ENCODE measurements at regions not wholly inside any gene's neighbourhood (a gene's known extent, or its start where the extent isn't known, plus 50 kb on each side); places are given as distances from the start of the nearest gene placed in this dataset.

DNA sequence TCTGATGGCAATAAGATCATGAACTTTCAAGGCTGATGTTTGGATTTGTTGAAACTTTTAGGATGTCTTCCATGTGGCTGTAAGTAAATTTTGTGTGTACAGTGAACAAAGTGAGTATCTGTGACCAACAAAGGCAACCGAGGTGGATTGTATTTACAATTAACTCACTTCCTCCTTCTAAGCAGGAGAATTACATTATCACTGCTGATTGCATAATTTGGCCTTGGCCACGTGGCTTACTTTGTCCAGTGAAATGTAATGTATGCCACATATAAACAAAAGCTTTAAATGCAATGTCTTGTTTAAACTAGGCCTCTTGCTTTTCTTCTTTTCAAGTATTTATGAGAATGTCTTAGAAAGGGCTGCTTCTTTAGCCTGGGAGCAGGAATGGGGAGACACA is 66.3 kb upstream of the MAD2L1 start:
- H3K4me3 ChIP-seq (ENCODE audit: low read length) = no peak overlapping the region
- H2BK5ac ChIP-seq (ENCODE audit: low read length) = no peak overlapping the region
- H3K4me2 ChIP-seq (ENCODE audit: low read length) = no peak overlapping the region
- H2BK120ac ChIP-seq (ENCODE audit: low read depth, low read length) = no peak overlapping the region
- no peak overlapping the region for H3K9ac ChIP-seq (ENCODE audit: low read length)
- no peaks in the 10 kb centered on the region for H3K79me1 ChIP-seq (ENCODE audit: low read length)
- H3K23ac ChIP-seq (ENCODE audit: low read length) = no peak overlapping the region
- no peak overlapping the region for H2BK15ac ChIP-seq (replicated peaks; ENCODE audit: low read depth)
- no peak overlapping the region for H4K5ac ChIP-seq (ENCODE audit: low read length)
- H3K4ac ChIP-seq (ENCODE audit: low read depth, low read length) = no peak overlapping the region
- H2AK5ac ChIP-seq (ENCODE audit: low read length) = no peak overlapping the region
- no CpG with 5 or more reads among the region's 2 CpGs for WGBS (ENCODE audit: extremely low coverage, insufficient coverage, low lambda C conversion rate)
- no peak overlapping the region for H3K27ac ChIP-seq (ENCODE audit: low read depth, low read length)
- no peak overlapping the region for H4K8ac ChIP-seq (ENCODE audit: low read depth, low read length)
- H3K79me2 ChIP-seq (ENCODE audit: control insufficient read depth, insufficient read depth, low read length) = no peaks in the 10 kb centered on the region
- H3K18ac ChIP-seq (ENCODE audit: low read length) = no peak overlapping the region
- H3K27me3 ChIP-seq (ENCODE audit: insufficient read depth, low read length, poor library complexity) = no peaks in the 10 kb centered on the region
- no peak for DNase-seq
- H3K36me3 ChIP-seq (ENCODE audit: control insufficient read depth, insufficient read depth, low read length) = no peaks in the 10 kb centered on the region
- H3K4me1 ChIP-seq (ENCODE audit: control insufficient read depth, low read depth, low read length) = no peaks in the 10 kb centered on the region
- H3K56ac ChIP-seq (ENCODE audit: low read length) = no peak overlapping the region

DNA sequence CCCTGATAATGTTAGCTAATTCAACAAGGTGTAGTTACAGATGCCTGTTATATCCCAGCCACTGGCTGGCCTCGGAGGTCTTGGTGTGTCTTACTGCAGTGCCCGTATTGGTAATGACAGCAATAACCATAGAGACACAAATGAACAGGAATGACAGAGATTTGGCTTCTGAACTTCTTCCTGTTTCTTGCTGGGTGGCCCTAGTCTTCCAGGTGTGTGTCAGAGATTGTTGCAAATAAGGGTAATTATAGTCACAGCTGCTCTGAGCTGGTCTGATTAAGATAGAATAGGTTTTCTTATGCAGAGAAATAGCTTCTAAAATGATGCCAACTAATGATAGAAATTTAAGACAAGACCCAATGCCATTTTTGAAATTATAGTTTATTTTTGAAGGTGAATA is 64.1 kb upstream of the MAD2L1 start:
- Histone ChIP-seq H3K79me2 (ENCODE audit: control insufficient read depth, insufficient read depth, low read length) (no peaks in the 10 kb centered on the region), H3K79me1 (ENCODE audit: low read length) (no peaks in the 10 kb centered on the region), H3K27ac (ENCODE audit: low read depth, low read length) (no peak overlapping the region), H3K4me2 (ENCODE audit: low read length) (no peak overlapping the region), H3K4me3 (ENCODE audit: low read length) (no peak overlapping the region), H4K5ac (ENCODE audit: low read length) (no peak overlapping the region), H3K4me1 (ENCODE audit: control insufficient read depth, low read depth, low read length) (no peaks in the 10 kb centered on the region), H3K27me3 (ENCODE audit: insufficient read depth, low read length, poor library complexity) (no peaks in the 10 kb centered on the region), H2AK5ac (ENCODE audit: low read length) (no peak overlapping the region), H3K36me3 (ENCODE audit: control insufficient read depth, insufficient read depth, low read length) (no peaks in the 10 kb centered on the region), H3K4ac (ENCODE audit: low read depth, low read length) (no peak overlapping the region), H2BK15ac (replicated peaks; ENCODE audit: low read depth) (no peak overlapping the region), H2BK120ac (ENCODE audit: low read depth, low read length) (no peak overlapping the region), H4K8ac (ENCODE audit: low read depth, low read length) (no peak overlapping the region), H3K9ac (ENCODE audit: low read length) (no peak overlapping the region), H3K23ac (ENCODE audit: low read length) (no peak overlapping the region), H2BK5ac (ENCODE audit: low read length) (no peak overlapping the region), H3K56ac (ENCODE audit: low read length) (no peak overlapping the region), H3K18ac (ENCODE audit: low read length) (no peak overlapping the region)
- no CpG with 5 or more reads among the region's 2 CpGs for WGBS (ENCODE audit: extremely low coverage, insufficient coverage, low lambda C conversion rate)
- no peak for DNase-seq

All from mesendoderm (in vitro differentiated cells).